OCI-LY7 (cell line): ENCODE measurements at regions not wholly inside any gene's neighbourhood (a gene's known extent, or its start where the extent isn't known, plus 50 kb on each side); places are given as distances from the start of the nearest gene placed in this dataset.

Source experiments
- CTCF ChIP-seq: fragments of 200-600 bp; sonication (generic); conservative IDR thresholded peaks from 2 replicates; pipeline ENCODE4 v1.5.1; 2014; ENCODE audit warnings: mild to moderate bottlenecking, antibody characterized with exemption, low read length, moderate library complexity, mixed read lengths
- EZH2phosphoT487 ChIP-seq: fragments of 200-600 bp; sonication (generic); IDR thresholded peaks from 2 replicates; pipeline ENCODE4 v1.6.1; 2018; ENCODE audit warnings: low read depth, borderline replicate concordance, mild to moderate bottlenecking, mixed run types, antibody characterized with exemption, low read length, moderate library complexity, mixed read lengths

GRCh38 chr2:150788426-150789140 lies 301.1 kb upstream of the RND3 start:
- TF ChIP-seq CTCF (no peak), EZH2phosphoT487 (no peak)
